Spleen (tissue), 11 donors: ENCODE measurements at regions not wholly inside any gene's neighbourhood (a gene's known extent, or its start where the extent isn't known, plus 50 kb on each side); places are given as distances from the start of the nearest gene placed in this dataset.

Experiments used
- DNase-seq: peaks from one replicate; pipeline ENCODE4 v3.0.0-alpha.2; 2020
- H3K27ac ChIP-seq, 8 donors: fragments of 200-600 bp; sonication (generic) in 7 of 8; 1 replicate in 4 of 8; 2 replicates in 4 of 8; pipeline versions ENCODE4 v1.5.0 to v1.8.0; 2016 to 2021; ENCODE audit warnings: inconsistent platforms in 4 of 8, mild to moderate bottlenecking in 4 of 8, moderate library complexity in 1 of 8
- H3K27me3 ChIP-seq, 7 donors: fragments of 200-600 bp; sonication (generic) in 6 of 7; replicated peaks in 1 of 7; 1 replicate in 4 of 7; 2 replicates in 3 of 7; pipeline versions ENCODE4 v1.5.0 to v1.8.0; 2016 to 2021; ENCODE audit warnings: inconsistent platforms in 3 of 7, mild to moderate bottlenecking in 1 of 7
- H3K36me3 ChIP-seq, 6 donors: fragments of 200-600 bp; sonication (generic) in 5 of 6; 1 replicate in 4 of 6; 2 replicates in 2 of 6; pipeline versions ENCODE4 v1.5.0 to v1.8.0; 2016 to 2021; ENCODE audit warnings: inconsistent platforms in 2 of 6
- H3K4me1 ChIP-seq, 6 donors: fragments of 200-600 bp; sonication (generic) in 5 of 6; 1 replicate in 3 of 6; 2 replicates in 3 of 6; pipeline versions ENCODE4 v1.5.0 to v1.8.0; 2016 to 2021; ENCODE audit warnings: inconsistent platforms in 3 of 6
- H3K4me3 ChIP-seq, 8 donors: fragments of 200-600 bp; sonication (generic) in 7 of 8; 1 replicate in 4 of 8; 2 replicates in 4 of 8; pipeline versions ENCODE4 v1.5.0 to v1.8.0; 2016 to 2021; ENCODE audit warnings: inconsistent platforms in 4 of 8, mild to moderate bottlenecking in 4 of 8, moderate library complexity in 2 of 8
- H3K9me3 ChIP-seq, 8 donors: fragments of 200-600 bp; sonication (generic) in 7 of 8; 1 replicate in 4 of 8; 2 replicates in 4 of 8; pipeline versions ENCODE4 v1.5.0 to v1.8.0; 2016 to 2021; ENCODE audit warnings: inconsistent platforms in 4 of 8
- CTCF ChIP-seq, 11 experiments: fragments of 200-600 bp in 7 of 11; fragments of 450-650 bp in 4 of 11; sonication (generic) in 4 of 11; IDR thresholded peaks in 8 of 11; conservative IDR thresholded peaks in 3 of 11; 1 replicate in 7 of 11; 2 replicates in 4 of 11; pipeline versions ENCODE4 v1.4.0 to v1.8.0; 2016 to 2021; ENCODE audit warnings: antibody characterized with exemption in 11 of 11, inconsistent platforms in 4 of 11, mild to moderate bottlenecking in 1 of 11
- POLR2A ChIP-seq, 3 donors: fragments of 450-650 bp; IDR thresholded peaks; one replicate each; pipeline ENCODE4 v1.5.1; 2017; ENCODE audit warnings: antibody characterized with exemption in 3 of 3, mild to moderate bottlenecking in 1 of 3
- POLR2AphosphoS5 ChIP-seq, 3 donors: sonication (generic); formaldehyde crosslinking; IDR thresholded peaks; one replicate each; pipeline ENCODE4 v1.5.1; 2017; ENCODE audit warnings: antibody characterized with exemption in 3 of 3
- WGBS, 5 donors: extraction: QIAGEN DNeasy Blood & Tissue Kit in 3 of 5; methylation state at CpG; one replicate each; pipeline versions ENCODE4 v1.1.5 to v1.1.7; 2013 to 2018; 5-methylcytosine and 5-hydroxymethylcytosine counted together
- intact Hi-C: fragments of 100-400 bp; cut with DNase I; formaldehyde crosslinking; loops from one replicate; pipeline ENCODE4 v1.15.0; 2023; ENCODE audit warnings: low total_unique reads
- donor health status: healthy with polysubstance abuse.
- donor health status: DM: no; HTN: no; CAD: no; lungs with moderate emphysema.
- donor health status: DM: no; HTN: no; CAD: no.
- donor health status: Bipolar disorder and iron deficiency.
- donor health status: healthy.
- donor health status: DM: no; HTN: no; CAD: no.
- donor health status: DM: yes; HTN: yes; CAD: no.

DNA sequence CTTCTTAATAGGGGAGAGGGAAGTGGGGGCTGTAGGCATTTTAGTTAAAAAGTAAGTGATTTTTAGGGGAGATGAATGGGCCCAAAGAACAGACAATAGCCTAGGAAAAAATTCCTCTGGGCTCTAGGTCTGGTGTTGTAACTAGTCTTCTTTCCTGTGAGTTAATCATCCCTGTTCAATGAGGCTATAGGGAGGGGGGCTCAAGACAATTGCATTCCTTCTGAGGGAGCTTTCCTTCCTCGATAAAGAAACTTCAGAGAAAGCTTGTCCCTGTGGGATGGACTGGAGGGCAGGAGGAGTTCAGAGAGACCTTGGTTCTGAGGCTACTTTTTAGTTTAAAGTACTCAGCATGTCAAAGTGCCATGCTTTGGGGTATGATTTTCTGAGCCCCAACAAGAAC is 127.2 kb downstream of the BBS10 start:
- H3K36me3 ChIP-seq, result no peaks in the 10 kb centered on the region
- no peaks in the 10 kb centered on the region for H3K27me3 ChIP-seq
- intact Hi-C loops, result no loop called here
- WGBS, 5 donors, result 55 to 70% (median 57%) methylated on average over 1 of the region's 1 CpG
- no peaks in the 10 kb centered on the region for H3K9me3 ChIP-seq
- no peak overlapping the region for H3K27ac ChIP-seq
- TF ChIP-seq POLR2AphosphoS5 (IDR thresholded peaks at IDR 0.05) (no peak), CTCF (IDR thresholded peaks at IDR 0.05 in 8 of 11, conservative IDR thresholded peaks at IDR 0.05 in 3 of 11) (no peak), POLR2A (IDR thresholded peaks at IDR 0.05) (no peak)
- no peaks in the 10 kb centered on the region for H3K4me1 ChIP-seq
- H3K4me3 ChIP-seq, result no peak overlapping the region
- no peak for DNase-seq

DNA sequence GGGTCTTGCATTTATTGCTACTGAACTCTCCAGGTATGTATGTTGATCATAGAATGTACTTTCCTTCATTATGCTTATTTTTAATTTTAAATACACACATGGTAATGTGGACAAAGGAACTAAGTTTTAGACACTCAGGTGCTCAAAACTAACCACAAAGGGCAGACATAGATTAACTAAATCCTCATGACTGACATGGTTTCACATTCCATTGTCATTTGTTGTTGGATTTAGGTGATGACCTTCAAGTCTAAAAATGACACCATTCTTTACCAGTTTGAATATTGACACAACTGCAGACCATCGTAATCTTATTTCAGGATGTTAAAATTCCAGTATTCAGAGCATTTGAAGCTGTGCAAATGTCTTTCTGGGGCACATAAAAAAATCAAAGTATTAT is 128.4 kb downstream of the BBS10 start:
- Histone ChIP-seq H3K9me3 (no peaks in the 10 kb centered on the region), H3K27ac (no peak overlapping the region), H3K4me3 (no peak overlapping the region), H3K4me1 (no peaks in the 10 kb centered on the region), H3K27me3 (no peaks in the 10 kb centered on the region), H3K36me3 (no peaks in the 10 kb centered on the region)
- no peak for DNase-seq
- WGBS, 5 donors, result 87 to 93% (median 91%) methylated on average over 1 of the region's 1 CpG
- intact Hi-C loops, result no loop called here
- TF ChIP-seq POLR2A (IDR thresholded peaks at IDR 0.05) (no peak), POLR2AphosphoS5 (IDR thresholded peaks at IDR 0.05) (no peak), CTCF (IDR thresholded peaks at IDR 0.05 in 8 of 11, conservative IDR thresholded peaks at IDR 0.05 in 3 of 11) (no peak)

- no peak for DNase-seq
- Histone ChIP-seq H3K9me3 (no peaks in the 10 kb centered on the region), H3K27ac (no peak overlapping the region), H3K36me3 (no peaks in the 10 kb centered on the region), H3K27me3 (no peaks in the 10 kb centered on the region), H3K4me1 (no peaks in the 10 kb centered on the region), H3K4me3 (no peak overlapping the region)
- TF ChIP-seq CTCF (IDR thresholded peaks at IDR 0.05 in 8 of 11, conservative IDR thresholded peaks at IDR 0.05 in 3 of 11) (no peak), POLR2A (IDR thresholded peaks at IDR 0.05) (no peak), POLR2AphosphoS5 (IDR thresholded peaks at IDR 0.05) (no peak)
- intact Hi-C loops, result no loop called here
- WGBS, 5 donors, result 59 to 74% (median 66%) methylated on average over 8 of the region's 8 CpGs
These were observed 131.4 kb downstream of the BBS10 start for GRCh38 chr12:76216585-76217472.

- H3K36me3 ChIP-seq, result no peaks in the 10 kb centered on the region
- TF ChIP-seq POLR2A (IDR thresholded peaks at IDR 0.05), result no peak
- no peak for TF ChIP-seq CTCF (IDR thresholded peaks at IDR 0.05 in 8 of 11, conservative IDR thresholded peaks at IDR 0.05 in 3 of 11)
- no peak for TF ChIP-seq POLR2AphosphoS5 (IDR thresholded peaks at IDR 0.05)
- H3K9me3 ChIP-seq, result peaks cover 0 to 3% (median 0%) of the 10 kb centered on the region in 8 donors
- intact Hi-C loops, result no loop called here
- peaks cover 0 to 4% (median 0%) of the 10 kb centered on the region in 7 donors for H3K27me3 ChIP-seq
- no peak overlapping the region for H3K4me3 ChIP-seq
- no peaks in the 10 kb centered on the region for H3K4me1 ChIP-seq
- H3K27ac ChIP-seq, result peak overlapping the region in 1 of 8 donors; percentile 29
- no peak for DNase-seq
These were observed 123.6 kb upstream of the NAP1L1 start for GRCh38 chr12:76208129-76208528.
